ENCODE measurements at regions not wholly inside any gene's neighbourhood (a gene's known extent, or its start where the extent isn't known, plus 50 kb on each side); places are given as distances from the start of the nearest gene placed in this dataset.

GRCh38 chr11:11073996-11074395 is 216.1 kb upstream of the ZBED5 start:
- Histone ChIP-seq H3K27ac (no peak overlapping the region), H3K36me3 (no peaks in the 10 kb centered on the region), H3K9me3 (ENCODE audit: severe bottlenecking) (no peaks in the 10 kb centered on the region), H3K4me3 (ENCODE audit: low read depth, low read length) (no peak overlapping the region), H3K27me3 (ENCODE audit: insufficient read depth, low read depth, severe bottlenecking) (no peaks in the 10 kb centered on the region)
- no peak for TF ChIP-seq CTCF (IDR thresholded peaks at IDR 0.05; ENCODE audit: low read depth, low read length)
- no peak for DNase-seq

- TF ChIP-seq CTCF (IDR thresholded peaks at IDR 0.05; ENCODE audit: low read depth, low read length) = no peak
- no peak for DNase-seq
- Histone ChIP-seq H3K4me3 (ENCODE audit: low read depth, low read length) (no peak overlapping the region), H3K27ac (no peak overlapping the region), H3K9me3 (ENCODE audit: severe bottlenecking) (no peaks in the 10 kb centered on the region), H3K36me3 (no peaks in the 10 kb centered on the region), H3K27me3 (ENCODE audit: insufficient read depth, low read depth, severe bottlenecking) (no peaks in the 10 kb centered on the region)
Observed at GRCh38 chr11:11072067-11072466, 214.2 kb upstream of the ZBED5 start.

GRCh38 chr11:11071486-11071885 is 213.6 kb upstream of the ZBED5 start:
- no peak overlapping the region for H3K27ac ChIP-seq
- H3K4me3 ChIP-seq (ENCODE audit: low read depth, low read length) = no peak overlapping the region
- H3K9me3 ChIP-seq (ENCODE audit: severe bottlenecking) = no peaks in the 10 kb centered on the region
- H3K36me3 ChIP-seq = no peaks in the 10 kb centered on the region
- H3K27me3 ChIP-seq (ENCODE audit: insufficient read depth, low read depth, severe bottlenecking) = no peaks in the 10 kb centered on the region
- no peak for DNase-seq
- no peak for TF ChIP-seq CTCF (IDR thresholded peaks at IDR 0.05; ENCODE audit: low read depth, low read length)

- no peak for DNase-seq
- H3K4me3 ChIP-seq (ENCODE audit: low read depth, low read length) = no peak overlapping the region
- no peak overlapping the region for H3K27ac ChIP-seq
- H3K36me3 ChIP-seq = no peaks in the 10 kb centered on the region
- no peaks in the 10 kb centered on the region for H3K9me3 ChIP-seq (ENCODE audit: severe bottlenecking)
- no peak for TF ChIP-seq CTCF (IDR thresholded peaks at IDR 0.05; ENCODE audit: low read depth, low read length)
- H3K27me3 ChIP-seq (ENCODE audit: insufficient read depth, low read depth, severe bottlenecking) = no peaks in the 10 kb centered on the region
Observed at GRCh38 chr11:11070976-11071375, 213.1 kb upstream of the ZBED5 start.

- no peak overlapping the region for H3K27ac ChIP-seq
- TF ChIP-seq CTCF (IDR thresholded peaks at IDR 0.05; ENCODE audit: low read depth, low read length) = no peak
- H3K36me3 ChIP-seq = no peaks in the 10 kb centered on the region
- no peaks in the 10 kb centered on the region for H3K27me3 ChIP-seq (ENCODE audit: insufficient read depth, low read depth, severe bottlenecking)
- H3K4me3 ChIP-seq (ENCODE audit: low read depth, low read length) = no peak overlapping the region
- DNase-seq = no peak
- no peaks in the 10 kb centered on the region for H3K9me3 ChIP-seq (ENCODE audit: severe bottlenecking)
Observed at GRCh38 chr11:11069841-11070835, 212.3 kb upstream of the ZBED5 start.
